NCI-H2029 (cell line): ENCODE measurements at regions not wholly inside any gene's neighbourhood (a gene's known extent, or its start where the extent isn't known, plus 50 kb on each side); places are given as distances from the start of the nearest gene placed in this dataset.
A peak's percentile ranks its signal among the peaks of the same experiment; 100 is the strongest.
"Not testable (repeated sequence)": the region's sequence is repeated elsewhere in the genome, so short reads cannot be mapped to it uniquely, and the experiment has no call there.

Experiments
- DNase-seq: peaks from one replicate; lab custom pipeline; 2025; lab: John Stamatoyannopoulos, UW

- DNase-seq, result no peak
These were observed 247.3 kb downstream of the FOXD2 start for GRCh38 chr1:47684964-47685762.

DNA sequence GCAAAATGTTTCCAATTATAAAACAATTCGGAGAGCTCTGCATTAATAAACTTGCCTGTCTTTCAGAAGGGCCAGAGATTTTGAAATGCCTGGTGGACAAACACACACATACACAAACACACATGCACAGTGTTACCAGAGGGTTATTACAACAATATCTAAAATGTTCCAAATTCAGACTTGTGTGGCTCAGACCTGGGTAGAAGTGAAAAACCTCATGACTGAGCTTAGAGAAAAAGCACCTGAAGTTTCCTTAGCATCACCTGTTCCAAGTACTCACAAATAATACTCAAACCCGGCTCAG lies 247.9 kb downstream of the FOXD2 start:
- DNase-seq, result no peak

DNA sequence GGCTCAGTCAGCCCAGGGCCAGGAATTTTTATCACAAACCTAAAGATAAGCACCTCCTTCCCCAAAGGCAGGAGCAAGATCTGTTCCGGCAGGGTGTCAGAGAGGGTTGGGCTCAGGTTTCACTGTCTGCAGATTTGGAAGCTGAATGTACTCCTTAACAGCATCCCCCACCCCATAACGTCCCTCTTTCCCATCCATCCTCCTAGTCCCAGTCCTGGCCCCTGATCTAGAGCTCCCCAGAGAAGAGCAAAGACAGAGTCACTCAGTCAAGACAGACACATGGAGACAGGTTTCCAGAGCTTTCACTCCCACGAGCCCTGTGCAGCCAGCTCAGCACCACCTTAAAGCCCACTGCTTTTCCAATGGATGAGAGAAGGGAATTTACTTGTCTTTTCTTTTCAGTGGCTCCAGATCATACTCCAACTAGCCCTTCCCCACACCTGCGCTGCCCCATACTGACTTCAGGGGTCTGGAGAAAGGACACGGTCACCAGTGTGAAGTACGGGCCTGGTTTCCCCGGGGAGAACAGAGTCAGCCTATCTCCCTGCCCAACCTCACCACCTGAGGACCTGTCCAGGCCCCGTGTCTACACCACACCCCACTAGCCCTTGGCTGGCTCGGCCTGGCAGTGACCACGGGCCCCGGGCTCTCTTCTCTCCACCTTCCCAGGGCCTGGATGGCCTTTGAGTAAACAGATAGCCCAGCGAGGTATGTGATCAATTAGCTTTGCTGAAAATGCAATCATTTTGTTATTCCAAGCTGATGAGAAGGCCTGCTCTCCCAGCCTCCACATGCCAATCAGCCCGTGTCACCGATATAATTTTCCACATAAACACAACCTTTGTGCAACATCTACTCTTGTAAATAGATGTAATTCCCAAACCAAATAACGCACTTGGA lies 249.1 kb downstream of the FOXD2 start:
- no peak for DNase-seq

DNA sequence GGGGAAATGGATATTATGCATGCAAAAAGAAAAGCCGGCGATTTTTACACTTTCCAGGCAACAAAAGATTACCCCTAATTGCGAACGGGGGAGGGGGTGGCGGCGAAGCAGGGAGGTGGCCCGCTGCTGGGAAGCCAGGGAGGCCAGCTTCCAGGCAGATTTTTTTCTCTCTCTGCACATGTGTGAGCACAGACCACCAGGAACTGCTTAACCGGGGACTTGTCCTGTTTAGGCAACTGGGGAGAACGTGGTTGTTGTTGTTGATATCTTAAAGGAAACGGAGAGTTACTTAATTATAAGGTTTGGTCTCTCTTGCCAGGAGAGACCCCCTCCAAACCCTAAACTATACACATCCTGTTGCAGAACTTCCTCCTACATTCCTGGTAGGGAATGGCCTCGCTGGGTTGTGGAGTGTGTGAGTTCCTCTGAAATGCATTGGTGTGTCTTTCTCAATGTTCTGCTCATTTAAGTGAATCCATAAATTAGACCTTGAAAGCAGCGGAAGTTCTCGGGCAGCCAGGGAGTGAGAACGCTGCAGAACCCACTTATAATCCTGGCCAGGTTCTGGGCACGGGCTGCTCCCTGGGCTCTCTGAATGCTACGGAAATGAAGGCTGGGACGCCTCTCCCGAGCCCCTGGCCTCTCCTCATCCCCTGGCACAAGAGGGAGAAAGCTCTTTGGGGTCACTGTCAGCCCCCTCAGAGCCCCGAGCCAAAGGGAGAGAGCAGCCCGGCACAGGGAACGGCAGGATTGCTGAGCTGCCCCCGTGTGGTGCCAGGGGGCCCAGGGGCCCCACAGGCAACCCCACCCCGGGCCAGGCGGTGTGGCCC lies 250.0 kb downstream of the FOXD2 start:
- no peak for DNase-seq

DNA sequence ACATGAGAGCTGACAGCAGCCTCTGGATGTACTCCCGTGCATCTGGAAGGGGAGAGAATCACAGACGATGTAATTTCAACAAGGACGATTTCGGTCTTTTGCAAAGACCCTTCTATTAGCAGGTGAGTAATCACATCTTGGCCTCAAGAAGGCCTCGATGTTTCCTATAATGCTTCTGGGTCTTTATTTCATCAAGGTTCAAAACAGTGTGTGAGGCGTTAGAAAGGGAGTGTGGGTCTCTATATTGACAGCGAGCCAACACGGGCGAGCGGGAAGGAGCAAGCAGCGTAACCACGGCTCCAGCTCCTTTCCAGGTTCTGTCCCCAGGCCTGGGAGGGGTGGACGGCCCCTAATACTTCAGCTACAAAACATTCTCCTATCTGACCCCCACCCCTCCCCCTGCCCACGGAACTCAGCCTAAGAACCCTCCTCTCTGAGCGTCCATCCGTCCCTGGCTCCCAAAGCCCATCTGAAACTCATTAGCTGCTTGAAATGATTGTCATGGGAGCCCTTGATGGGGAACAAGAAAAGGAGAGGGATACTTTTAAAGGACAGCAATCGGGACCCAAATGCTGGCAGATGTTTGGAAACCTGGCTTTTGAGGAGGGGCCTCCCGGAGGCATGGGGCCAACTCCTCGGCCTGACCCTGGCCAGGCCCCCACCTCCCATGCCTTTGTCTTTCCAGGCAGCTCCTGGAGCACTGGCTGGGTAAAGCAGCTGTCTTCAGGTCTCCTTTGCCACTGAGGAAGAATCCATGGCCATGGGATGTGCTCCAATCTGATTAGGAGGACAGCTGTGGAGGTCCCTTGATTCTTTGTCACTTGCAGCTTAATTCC lies 250.8 kb downstream of the FOXD2 start:
- DNase-seq, result no peak

DNA sequence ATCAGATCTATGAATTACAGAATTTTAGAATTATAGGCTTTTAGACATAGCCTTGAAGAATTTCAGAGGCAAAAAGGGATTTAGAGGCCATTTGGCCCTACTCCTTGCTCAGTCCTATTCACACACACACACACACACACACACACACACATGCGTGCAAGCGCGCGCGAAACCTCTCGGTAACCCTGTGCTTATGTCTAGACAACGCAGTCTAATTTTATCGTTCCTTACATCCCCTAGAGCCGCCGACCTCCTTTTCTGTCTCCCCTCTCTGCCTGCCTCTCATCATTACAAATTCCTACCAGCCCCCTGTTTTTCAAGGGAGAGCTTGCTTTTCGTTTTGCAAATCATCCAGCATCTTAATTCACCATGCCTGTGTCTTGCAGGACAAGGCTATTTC lies 252.1 kb downstream of the FOXD2 start:
- no peak for DNase-seq

GRCh38 chr1:47690341-47691250 lies 252.8 kb downstream of the FOXD2 start:
- no peak for DNase-seq

GRCh38 chr1:47691293-47691692 lies 253.4 kb downstream of the FOXD2 start:
- not testable (repeated sequence) for DNase-seq

GRCh38 chr1:47692196-47692595 lies 254.4 kb downstream of the FOXD2 start:
- DNase-seq, result no peak

DNA sequence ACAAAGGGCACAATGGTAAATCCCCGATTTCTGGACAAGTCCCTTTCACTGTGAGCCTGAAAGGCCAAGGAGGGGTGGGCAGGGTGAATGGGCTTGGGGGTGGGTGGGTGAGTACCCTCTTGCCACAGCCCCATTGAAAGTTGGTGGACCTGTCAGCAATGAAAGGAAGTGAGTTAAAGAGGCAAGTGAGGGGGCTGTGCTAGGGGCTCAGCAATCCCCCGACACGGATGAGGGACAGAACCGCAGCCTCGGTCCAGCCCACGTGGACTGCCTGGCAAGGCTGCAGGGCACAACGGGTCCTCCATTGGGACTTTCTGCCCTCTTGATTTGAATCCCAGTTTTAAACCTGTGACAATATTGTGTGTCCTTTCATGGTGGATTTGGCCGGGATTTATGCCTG lies 255.3 kb downstream of the FOXD2 start:
- no peak for DNase-seq

DNA sequence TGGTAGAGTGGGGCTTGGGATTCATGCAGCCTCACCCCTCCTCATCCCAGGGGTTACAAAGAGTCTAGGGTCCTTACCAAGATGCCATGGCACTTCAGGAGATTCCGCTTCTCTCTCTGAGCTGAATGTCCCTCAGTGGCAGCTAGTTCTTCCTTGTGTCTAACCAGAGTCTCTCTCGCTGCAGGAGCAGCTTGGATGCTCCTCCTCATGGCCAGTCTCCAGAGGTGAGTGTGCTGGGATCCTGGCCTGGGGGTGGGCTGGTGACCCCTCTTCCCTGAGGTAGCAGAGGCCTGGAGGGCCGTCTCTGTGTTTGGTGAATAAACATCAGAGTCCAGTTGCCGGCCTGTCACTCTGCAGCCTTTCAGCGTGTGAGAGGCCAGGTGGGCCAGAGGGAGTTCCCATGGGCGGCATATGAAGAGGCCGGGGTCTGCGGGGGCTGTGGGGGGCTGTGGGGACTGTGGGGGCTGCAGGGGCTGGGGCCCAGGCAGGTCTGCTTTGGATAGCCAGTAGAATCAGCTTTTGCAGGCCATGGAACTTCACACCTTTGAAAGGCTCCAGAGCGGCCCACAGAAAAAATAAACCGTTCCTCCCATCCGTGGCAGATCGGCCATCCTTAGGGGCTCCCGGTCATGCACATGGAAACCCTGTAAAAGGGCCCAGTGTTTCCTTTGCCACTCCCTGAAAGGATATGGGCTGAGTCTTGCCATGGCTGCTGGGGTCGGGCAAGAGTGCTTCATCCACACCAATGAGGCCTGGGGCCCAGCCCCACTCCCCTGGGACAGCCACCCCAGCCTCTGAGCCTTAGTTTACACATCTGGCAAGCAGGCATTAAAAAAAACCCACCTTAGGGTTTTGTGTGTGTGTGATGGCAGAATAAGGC lies 256.4 kb downstream of the FOXD2 start:
- no peak for DNase-seq

DNA sequence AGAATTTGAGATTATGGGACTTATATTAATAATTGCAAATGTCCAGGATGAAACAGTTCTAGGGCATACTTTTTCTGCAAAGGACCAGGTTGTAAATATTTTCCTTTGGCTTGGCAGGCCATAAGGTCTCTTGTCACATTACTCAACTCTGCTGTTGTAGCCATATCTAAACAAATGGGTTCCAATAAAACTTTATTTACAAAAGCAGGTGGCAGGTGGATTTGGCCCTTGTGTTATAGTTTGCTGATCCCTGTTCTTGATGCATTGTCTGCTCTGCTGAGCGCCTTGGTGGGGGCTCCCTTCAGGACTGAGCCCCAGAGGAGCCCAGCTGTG lies 258.5 kb downstream of the FOXD2 start:
- DNase-seq, result peak; percentile 91

DNA sequence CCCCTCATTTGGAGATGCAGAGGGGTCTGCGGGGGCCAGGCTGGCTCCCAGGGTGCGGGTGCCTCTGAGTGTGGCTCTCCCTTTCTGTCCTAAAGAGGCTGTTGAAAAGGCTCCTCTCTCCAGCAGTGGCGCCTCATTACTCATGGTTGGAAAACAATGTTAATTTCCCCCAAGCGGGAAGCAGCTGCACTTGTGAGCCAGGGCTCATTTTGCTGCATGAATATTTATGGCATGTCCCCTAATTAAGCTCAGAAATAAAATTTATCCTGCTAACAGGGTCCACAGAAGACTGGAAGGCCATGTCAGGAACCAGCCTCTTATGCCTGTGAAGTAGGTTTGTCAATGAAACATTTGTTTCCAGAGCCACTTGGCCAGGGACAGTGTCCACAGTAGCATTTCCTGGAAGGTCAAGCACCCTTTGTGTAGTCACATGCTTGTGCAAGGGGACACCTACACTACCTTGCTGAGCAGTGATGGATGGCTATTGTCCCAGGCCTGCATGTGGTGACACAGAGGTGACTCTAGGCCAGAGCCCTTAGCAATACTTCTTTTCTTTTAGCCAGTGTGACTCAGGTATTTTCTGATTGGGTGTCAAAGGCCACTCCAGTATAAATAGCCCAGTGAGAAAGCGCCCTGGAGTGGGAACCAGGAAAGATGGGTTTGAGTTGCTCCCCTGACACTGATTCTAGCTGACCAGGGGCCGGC lies 259.0 kb downstream of the FOXD2 start:
- DNase-seq, result peak; percentile 100

DNA sequence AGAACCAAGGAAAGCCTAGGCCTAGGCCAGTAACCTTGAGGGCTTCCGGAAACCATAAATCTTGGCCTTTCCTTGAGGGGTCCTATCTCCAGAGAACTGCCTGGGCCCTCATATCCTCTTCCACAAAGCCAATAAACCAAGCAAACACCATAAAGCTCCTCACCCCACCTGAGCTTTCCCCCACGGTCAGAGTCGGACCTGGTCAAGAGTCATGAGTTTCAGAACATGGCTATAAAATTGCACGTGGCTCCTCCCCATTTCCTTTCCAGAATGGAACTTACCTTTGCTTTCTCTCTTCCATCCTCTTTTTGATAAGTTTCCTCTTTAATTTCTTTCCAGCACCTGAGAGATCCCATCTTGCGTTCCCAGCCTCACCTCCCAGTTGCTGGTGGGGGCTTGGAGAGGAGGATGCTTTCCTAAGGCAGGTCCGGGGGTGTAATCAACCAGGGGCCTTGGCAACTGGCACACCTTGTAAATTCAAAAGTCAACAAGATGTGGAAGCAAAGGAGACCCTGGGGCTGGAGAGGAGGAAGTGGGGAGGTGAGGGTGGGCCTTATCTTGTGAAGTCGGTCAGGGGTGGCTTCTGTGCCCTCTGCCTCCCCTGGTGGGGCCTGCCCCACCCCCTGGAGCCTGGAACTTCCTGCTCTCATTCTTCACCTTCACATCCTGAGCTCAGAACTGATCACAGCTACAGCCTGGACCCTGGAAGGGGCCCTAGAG lies 259.9 kb downstream of the FOXD2 start:
- no peak for DNase-seq

DNA sequence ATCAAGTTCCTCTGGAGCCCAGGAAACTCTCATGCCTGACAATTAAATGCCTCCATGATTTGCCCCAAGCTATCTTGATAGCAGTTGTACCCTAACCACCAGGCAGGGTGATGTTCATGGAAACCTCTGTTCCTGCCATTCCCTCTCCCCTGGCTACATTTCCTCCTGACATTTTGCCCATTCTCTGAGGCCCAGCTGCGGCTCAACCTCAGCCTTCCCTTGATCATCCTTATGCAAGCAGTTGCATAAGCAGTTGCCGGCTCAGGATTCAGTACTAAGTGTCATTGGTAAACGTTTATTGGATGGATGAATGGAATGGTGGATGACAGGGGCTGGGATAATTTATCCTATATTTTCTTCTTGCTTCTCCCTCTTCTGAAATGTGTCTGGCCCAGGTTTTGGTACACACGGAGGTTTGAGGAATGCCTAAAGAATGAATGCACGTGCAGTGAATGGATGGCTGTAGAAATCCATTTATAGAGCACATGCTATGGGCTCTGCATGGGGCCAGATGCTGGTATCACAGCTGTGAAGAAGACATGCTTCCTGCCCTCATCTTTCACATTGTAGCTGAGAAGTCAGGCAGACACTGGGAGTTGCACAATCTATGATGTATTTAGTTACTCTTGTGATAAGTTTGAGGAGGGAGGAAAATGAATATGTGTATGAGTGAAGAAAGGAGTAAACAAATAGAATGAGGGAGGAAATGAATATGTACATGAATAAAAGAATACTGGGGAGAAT lies 261.8 kb downstream of the FOXD2 start:
- DNase-seq, result peak; percentile 75

DNA sequence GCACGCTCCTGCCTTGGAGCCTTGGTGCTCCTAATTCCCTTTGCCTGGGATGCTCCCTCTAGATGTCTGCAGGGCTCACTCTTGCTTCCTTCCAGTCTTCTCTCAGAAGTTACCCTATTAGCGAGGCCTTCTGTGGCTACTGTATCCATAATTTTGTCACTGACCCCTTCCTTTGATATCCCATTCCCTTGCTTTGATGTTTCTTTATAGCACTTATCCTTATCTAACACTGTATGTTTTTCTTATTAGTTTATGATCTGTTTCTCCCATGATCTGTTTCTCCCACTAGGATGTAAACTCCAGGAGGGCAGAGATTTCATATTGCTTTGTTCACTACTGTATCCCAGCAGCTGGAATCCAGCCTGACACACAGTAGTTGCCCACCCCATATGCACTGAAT lies 263.4 kb downstream of the FOXD2 start:
- no peak for DNase-seq

- no peak for DNase-seq
These were observed 264.1 kb downstream of the FOXD2 start for GRCh38 chr1:47701741-47702515.
